ENCODE measurements at regions not wholly inside any gene's neighbourhood (a gene's known extent, or its start where the extent isn't known, plus 50 kb on each side); places are given as distances from the start of the nearest gene placed in this dataset.

DNA sequence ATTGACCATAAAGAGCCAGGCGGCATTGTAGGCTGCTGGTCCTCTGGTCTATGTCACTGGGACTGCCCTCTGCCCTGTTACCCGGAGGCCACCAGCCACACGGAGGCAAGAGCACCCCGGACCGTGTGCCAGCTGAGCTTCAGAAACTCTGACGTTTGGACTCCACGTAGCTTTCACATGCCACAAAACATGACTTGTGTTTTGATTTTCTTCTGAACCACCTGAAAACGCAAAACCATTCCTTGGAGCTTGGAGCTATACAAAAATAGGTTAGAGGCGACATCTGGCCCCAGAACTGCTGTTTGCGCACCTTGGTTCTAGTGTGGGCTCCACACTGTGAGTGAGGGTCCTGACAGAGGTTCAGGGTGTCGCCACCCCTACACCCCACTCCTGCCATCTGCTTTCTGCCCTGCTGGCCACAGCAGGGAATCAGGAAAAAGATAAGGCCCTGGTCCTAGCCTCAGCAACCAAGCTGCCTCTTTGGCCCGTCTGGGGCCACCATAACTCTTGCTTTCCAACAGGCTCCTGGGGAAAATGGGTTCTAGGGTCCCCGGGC, 151.3 kb upstream of the IRX2 start:
- DNase-seq (ENCODE audit: low spot score) = peak; percentile 51

DNA sequence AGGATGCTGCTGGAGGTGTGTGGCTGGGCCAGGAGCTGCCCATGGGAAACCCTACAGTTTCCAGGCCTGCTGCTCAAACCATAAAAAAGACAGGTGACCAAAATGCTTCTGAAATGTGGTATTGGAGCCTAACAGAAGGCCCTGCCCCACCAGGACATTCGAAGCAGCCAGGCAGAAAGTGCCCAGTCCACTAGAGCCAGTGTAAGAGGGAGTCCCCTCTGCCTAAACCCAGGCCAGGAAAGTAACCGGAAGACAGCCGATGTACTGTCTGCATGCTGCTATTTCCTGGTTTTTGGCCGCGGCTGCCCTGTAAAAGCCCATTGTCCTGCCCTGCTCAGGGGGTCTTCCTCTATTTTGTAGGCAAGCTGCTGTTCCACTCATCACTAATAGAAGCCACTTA, 150.7 kb upstream of the IRX2 start:
- peak; percentile 75 for DNase-seq (ENCODE audit: low spot score)

- DNase-seq (ENCODE audit: low spot score) = peak; percentile 14
Measured at GRCh38 chr5:2901511-2901910, 150.0 kb upstream of the IRX2 start.

- peak; percentile 39 for DNase-seq (ENCODE audit: low spot score)
Measured at GRCh38 chr5:2901096-2901495, 149.6 kb upstream of the IRX2 start.

GRCh38 chr5:2900360-2900759, 148.9 kb upstream of the IRX2 start:
- no peak for DNase-seq (ENCODE audit: low spot score)

DNA sequence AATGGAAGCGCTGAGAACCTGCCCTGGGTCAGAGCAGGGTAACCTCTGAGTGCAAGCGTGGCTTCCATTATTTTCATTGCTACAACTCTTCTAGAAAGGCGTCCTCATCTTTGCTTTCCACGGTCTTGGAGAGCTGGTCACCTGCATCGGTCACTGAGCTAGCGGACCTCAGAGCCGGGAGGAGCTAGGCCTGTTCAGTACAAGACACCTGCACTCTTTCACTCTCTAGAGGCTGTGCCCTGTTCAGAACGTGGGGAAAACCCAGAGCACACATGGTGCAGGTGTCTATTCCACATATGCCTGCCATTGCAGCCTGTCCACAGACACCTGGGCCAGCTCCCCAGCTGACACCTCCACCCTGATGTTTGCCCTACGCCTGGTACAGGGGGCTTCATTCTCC, 147.8 kb upstream of the IRX2 start:
- peak; percentile 71 for DNase-seq (ENCODE audit: low spot score)

DNA sequence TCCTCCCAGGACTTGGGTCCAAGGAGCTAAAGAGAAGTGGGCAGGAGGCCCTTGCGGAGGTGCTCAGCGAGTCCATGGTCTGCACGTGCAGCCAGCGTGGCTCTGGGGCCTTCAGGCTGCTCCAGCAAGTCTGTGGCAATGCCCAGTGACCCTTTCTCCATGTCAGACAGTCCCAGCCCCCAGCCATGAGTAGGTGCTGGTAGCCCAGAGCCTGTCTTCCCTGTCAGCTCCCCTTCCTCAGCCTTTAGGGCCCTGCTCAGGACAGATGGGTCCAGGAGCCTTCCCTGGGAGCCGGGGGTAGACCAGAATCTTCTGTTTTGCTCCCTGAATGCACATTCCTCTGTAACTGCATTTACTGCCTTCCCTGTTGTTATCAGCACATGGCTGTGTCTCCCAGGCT, 147.2 kb upstream of the IRX2 start:
- peak; percentile 76 for DNase-seq (ENCODE audit: low spot score)

DNA sequence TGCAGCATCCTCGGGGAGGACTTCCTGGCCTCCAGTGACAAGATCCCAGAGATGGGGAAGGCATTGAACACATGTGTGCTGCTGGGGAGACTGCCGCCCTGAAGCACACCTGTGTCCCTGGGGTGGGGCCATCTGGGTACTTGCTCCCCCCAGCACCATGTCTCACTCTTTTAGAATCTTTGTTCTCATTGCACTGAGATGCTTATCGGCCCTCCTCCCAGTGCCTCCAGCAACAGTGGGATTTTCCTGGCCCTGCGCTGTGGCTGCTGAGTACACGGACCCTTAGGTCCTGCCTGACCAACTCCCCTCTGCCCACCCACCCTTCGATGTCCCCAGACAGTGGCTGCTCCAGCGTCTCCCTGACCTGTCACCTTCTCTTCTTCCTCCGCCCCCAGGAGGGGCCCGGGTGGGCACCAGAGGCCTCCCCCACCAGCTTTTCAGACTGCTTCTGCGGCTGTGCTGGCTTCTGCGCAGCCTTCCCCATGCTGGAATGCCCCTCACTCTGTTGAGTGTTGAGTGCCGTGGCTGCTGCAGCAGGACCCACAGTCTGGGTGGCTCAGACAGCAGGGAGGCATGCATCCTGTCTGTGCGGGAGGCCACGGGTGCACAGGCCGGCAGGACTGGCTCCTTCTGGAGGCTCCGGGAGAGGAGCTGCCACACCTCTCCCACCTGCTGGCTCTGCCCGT, 145.9 kb upstream of the IRX2 start:
- DNase-seq (ENCODE audit: low spot score) = peak; percentile 53

DNA sequence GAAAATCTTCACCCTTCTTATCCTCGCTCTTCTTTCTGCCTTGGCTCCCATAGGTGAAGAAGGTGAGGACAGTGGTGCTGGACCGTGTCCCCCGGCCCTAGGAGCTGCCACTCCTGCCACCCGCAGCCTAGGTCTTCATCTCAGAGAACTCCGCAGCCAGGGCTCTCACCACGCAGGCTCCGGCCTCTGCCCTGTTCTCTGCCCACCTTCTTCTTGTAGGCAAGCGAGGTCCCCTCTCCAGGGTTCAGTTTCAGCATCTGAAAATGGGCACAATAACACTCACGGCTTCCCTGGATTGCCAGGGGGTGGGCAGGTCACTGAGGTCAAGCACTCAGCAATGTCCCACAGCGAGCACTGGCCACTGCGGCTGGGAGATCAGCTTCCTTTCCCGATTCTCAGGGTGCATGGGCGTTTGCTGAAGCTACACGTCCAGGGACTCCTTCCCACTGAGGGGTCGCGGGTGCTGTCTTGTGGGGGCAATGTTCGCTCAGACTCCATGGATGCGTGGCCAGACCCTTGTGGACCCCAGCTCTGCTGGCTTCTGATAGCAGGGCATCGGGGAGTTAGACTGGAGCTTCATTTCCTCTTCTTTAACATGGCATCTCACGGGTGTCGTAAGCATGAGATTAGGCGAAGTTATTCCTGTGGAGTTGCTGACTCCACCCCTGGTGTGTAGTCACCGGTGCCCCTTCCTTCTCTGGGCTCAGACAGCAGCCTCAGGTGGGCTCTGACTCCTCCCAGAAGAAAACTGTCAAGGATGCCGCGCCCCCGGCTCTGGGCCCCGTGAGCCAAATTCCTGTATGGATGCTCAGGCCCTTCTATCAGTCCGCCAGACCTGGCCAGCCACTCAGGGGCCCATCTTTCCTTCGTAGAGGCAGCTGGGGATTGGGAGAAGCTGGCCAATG, 145.1 kb upstream of the IRX2 start:
- peak; percentile 67 for DNase-seq (ENCODE audit: low spot score)

DNA sequence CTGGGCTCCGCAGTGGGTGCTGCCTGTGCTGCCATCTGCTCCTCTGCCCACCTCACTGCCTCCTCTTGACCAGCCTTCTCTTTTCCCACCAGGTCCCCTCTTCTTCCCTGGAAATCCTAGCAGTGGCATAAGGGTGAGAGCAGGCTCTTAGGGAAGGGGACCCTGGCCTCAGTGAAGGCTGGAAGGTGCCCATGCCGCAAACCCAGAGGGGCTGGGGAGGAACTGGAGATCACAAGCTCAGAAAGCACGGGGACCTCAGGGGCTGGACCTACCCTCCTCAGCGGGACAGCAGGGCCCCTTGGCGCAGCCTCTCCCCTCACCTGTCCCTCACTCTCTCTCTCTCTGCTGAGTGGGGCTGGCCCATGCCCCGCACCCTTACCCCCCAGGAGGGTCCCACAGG, 144.4 kb upstream of the IRX2 start:
- peak; percentile 71 for DNase-seq (ENCODE audit: low spot score)

DNA sequence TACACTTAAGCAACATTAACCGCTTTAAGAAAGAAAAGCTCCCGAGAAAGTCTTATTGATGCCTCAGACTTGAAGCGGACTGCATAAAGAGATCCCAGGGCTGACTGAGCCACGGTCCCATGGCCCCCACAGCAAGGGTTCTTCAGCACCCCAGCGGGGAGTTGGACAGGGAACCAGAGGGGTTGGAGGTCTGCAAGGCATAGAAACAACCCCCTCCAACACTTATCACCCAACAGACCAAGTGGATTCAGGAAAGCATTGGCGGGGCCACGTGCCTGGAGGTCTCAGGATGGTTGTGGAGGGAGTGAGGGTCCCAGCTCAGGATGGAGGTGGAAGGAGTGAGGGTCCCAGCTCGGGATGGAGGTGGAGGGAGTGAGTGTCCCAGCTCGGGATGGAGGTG, 143.7 kb upstream of the IRX2 start:
- DNase-seq (ENCODE audit: low spot score) = peak; percentile 30

DNA sequence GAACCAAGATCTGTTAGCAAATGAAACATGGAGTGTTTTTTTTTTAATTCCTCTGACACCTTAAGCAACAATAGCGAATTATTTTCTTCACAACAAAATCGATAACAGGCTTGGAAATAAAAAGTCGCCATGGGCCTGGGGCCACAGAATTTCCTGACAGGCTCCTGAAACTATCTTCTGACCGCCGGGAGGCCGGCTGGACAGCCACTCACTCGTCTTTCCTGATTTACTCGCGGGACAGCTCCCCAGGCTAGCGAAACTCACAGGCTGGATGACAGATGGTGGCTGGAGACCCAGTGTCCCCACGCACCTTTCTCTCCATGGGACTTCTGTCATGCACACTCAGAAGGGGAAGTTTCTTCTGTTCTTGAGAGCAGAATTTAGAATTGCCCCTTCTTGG, 143.3 kb upstream of the IRX2 start:
- peak; percentile 62 for DNase-seq (ENCODE audit: low spot score)

- peak; percentile 20 for DNase-seq (ENCODE audit: low spot score)
Measured at GRCh38 chr5:2894316-2894715, 142.8 kb upstream of the IRX2 start.

DNA sequence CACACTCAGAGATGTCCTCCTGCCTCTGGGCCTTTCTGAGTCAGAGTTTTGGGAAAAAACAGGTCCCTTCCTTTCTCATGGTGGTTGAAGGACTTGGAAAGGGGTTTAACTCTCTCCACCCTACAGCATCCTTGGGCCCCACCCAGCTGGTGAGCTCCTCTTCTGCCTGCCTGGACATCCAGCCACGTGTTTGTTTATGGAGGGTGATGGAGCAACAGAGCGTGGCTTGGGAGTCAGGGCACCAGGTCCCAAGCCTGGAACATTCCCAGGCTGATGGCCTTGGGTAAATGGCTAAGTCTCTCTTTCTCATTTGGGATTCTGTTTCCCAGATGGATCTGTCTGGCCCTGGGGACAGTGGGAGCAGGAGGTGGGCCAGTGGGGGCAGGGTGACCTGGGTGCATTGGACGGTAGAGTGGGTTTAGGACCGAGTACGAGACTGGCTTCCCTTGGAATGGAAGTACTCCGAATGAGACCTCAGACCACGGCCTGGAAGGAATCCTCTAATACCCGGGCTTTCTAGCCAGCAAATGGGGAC, 141.1 kb upstream of the IRX2 start:
- DNase-seq (ENCODE audit: low spot score) = peak; percentile 49

DNA sequence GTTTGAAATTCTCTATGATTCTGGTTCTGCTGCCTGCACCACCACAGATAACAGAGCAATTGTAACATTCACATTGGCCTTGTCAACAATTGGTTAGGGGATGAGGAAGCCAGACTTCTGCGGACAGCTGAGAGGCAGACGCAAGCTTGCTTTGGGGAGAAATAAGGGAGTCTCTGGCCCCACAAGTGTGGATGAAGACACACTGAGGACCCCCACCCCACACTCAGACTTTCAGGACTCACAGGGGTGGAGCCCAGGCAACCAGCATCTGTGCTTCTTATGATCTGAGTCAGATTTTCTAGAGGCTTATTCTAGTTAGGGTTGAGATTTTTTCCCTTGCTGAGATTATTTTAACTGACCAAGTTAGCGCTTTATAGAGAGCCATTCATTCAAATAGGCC, 140.3 kb upstream of the IRX2 start:
- peak; percentile 74 for DNase-seq (ENCODE audit: low spot score)

GRCh38 chr5:2890011-2890410, 138.5 kb upstream of the IRX2 start:
- peak; percentile 79 for DNase-seq (ENCODE audit: low spot score)

GRCh38 chr5:2888520-2889060, 137.1 kb upstream of the IRX2 start:
- peak; percentile 59 for DNase-seq (ENCODE audit: low spot score)

- peak; percentile 79 for DNase-seq (ENCODE audit: low spot score)
Measured at GRCh38 chr5:2887481-2888348, 136.2 kb upstream of the IRX2 start.

DNA sequence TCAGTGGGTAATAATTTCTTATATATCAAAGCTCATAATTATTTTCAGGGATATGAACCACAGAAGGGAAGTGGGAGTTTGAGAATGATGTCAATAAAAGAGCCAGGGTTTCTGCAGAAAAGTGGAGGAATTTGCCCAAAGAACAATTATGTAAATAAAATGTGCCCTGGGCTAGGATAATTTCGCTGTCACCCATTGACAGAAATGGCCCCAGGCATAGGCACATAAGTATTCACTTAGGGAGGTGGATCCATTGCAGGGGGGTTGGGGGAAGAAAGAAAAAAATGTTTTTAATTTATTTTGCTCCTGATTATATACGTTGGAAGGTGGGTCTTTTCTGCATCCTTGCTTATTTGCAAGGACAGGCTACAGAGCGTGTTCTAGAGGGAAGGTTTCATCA, 135.1 kb upstream of the IRX2 start:
- no peak for DNase-seq (ENCODE audit: low spot score)

- peak; percentile 65 for DNase-seq (ENCODE audit: low spot score)
Measured at GRCh38 chr5:2883771-2884170, 132.3 kb upstream of the IRX2 start.

- no peak for DNase-seq (ENCODE audit: low spot score)
Measured at GRCh38 chr5:2879701-2880100, 128.2 kb upstream of the IRX2 start.
